Neural progenitor cell (in vitro differentiated cells): ENCODE measurements at regions not wholly inside any gene's neighbourhood (a gene's known extent, or its start where the extent isn't known, plus 50 kb on each side); places are given as distances from the start of the nearest gene placed in this dataset.

Source experiments
- CTCF ChIP-seq: fragments of 200-600 bp; sonication (generic); IDR thresholded peaks from 2 replicates; pipeline ENCODE4 v1.5.1; 2017; ENCODE audit warnings: antibody characterized with exemption, mild to moderate bottlenecking
- EZH2 ChIP-seq: fragments of 200-600 bp; sonication (generic); IDR thresholded peaks from 2 replicates; pipeline ENCODE4 v1.6.1; 2017; ENCODE audit warnings: antibody characterized with exemption, mild to moderate bottlenecking, moderate library complexity

GRCh38 chr1:64330839-64331238 is 127.4 kb downstream of the UBE2U start:
- TF ChIP-seq CTCF (no peak), EZH2 (no peak)
